Fibroblast of gingiva (primary cell): ENCODE measurements at regions not wholly inside any gene's neighbourhood (a gene's known extent, or its start where the extent isn't known, plus 50 kb on each side); places are given as distances from the start of the nearest gene placed in this dataset.
"Not testable (repeated sequence)": the region's sequence is repeated elsewhere in the genome, so short reads cannot be mapped to it uniquely, and the experiment has no call there.

Source experiments
- DNase-seq: peaks from one replicate; pipeline ENCODE4 v3.0.0-alpha.2; 2011; ENCODE audit warnings: low read depth

GRCh38 chr4:141534985-141535384, 101.4 kb upstream of the IL15 start:
- DNase-seq, result no peak

GRCh38 chr4:141538001-141538400, 98.4 kb upstream of the IL15 start:
- DNase-seq, result no peak

- DNase-seq, result peak; percentile 27
Measured at GRCh38 chr4:141540643-141541042, 95.7 kb upstream of the IL15 start.

GRCh38 chr4:141541851-141542250, 94.5 kb upstream of the IL15 start:
- DNase-seq, result peak; percentile 27

- DNase-seq, result no peak
Measured at GRCh38 chr4:141543176-141543575, 93.2 kb upstream of the IL15 start.

DNA sequence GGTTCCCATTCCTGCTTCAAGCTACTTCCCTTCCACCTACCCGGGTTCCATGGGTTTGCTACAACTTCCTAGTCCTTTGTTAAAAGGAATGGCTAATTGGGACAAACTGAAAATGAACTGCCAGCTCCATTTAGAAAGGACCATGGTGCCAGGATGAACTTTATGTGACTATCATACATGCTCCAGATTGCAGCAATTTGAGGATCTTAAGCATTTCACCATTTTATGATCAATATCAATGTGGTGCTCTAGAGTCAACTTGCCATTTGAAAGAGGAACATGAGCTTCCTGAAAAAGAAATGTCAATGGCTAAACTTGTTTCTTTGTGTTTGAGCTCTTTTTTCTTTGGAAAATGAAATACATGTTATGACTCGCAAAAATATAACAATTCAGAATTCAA, 92.7 kb upstream of the IL15 start:
- DNase-seq, result no peak

DNA sequence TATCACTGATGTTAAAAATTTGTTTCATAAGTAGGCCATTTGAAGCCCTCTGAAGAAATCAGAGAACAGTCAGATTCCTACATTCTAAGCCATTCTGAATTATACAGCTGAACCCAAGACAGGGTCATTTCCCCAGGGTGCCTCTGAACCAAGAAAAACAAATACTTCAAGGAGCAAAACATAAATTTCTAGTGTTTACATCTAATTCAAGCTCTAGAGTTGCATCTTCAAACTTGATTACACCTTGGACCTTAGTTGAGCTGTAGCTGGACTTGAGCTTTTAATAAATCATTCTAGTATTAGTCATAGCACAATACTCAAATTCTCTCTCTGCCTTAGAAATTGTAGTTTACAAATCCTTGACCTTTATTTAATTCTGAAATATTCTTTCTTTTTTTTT, 87.6 kb upstream of the IL15 start:
- DNase-seq, result peak; percentile 76

GRCh38 chr4:141560056-141560455, 76.3 kb upstream of the IL15 start:
- no peak for DNase-seq

- DNase-seq, result no peak
Measured at GRCh38 chr4:141562649-141563048, 73.7 kb upstream of the IL15 start.

- DNase-seq, result no peak
Measured at GRCh38 chr4:141563723-141564122, 72.7 kb upstream of the IL15 start.

DNA sequence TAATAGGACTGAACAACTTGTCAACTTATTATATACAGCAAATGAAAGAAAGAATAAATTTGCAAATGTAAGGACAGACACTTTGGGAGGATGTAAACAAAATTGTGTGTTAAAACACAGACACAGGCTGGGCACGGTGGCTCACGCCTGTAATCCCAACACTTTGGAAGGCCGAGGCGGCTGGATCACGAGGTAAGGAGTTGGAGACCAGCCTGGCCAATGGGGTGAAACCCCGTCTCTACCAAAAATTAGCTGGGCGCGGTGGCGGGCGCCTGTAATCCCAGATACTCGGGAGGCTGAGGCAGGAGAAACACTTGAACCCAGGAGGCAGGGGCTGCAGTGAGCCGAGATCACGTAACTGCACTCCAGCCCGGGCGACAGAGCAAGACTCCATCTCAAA, 71.4 kb upstream of the IL15 start:
- not testable (repeated sequence) for DNase-seq

GRCh38 chr4:141565379-141566089, 70.8 kb upstream of the IL15 start:
- no peak for DNase-seq

GRCh38 chr4:141567326-141567915, 69.0 kb upstream of the IL15 start:
- no peak for DNase-seq

GRCh38 chr4:141569141-141569540, 67.2 kb upstream of the IL15 start:
- DNase-seq, result peak; percentile 4

- DNase-seq, result no peak
Measured at GRCh38 chr4:141570290-141570689, 66.1 kb upstream of the IL15 start.

- peak; percentile 78 for DNase-seq
Measured at GRCh38 chr4:141571362-141571761, 65.0 kb upstream of the IL15 start.

DNA sequence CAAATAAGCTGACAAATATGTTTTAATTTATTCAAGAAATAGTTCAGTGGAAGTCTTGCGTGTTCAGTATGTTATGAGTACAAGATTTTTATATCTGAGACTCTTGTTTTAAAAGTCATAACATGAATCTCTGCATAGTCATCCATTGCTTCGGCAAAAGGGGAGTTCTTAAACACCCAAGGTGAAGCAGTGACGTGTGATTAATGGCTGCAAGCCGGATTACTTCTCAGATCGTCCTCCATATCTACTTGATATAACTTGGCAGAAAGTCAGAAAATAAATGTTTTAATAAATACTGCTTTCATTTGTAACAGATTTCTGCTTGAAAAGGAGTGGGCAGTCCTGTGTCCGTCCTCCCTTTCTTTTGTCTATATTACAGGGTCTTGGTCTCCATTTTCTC, 64.6 kb upstream of the IL15 start:
- no peak for DNase-seq

DNA sequence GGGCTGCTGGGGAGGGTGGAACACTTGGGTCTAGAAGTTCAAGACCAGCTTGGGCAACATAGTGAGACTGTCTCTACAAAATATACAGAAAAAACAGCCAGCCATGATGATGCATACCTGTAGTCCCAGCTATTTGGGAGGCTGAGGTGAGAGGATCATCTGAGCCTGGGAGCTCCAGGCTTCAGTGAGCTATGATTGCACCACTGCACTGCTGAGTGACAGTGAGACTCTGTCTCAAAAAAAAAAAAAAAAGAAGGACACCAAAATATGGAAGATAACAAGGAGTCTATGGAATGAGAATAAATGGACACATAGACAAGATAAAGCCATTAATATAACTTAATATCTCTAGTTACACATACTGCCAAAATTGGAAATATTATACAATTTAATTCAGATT, 62.7 kb upstream of the IL15 start:
- no peak for DNase-seq

- peak; percentile 75 for DNase-seq
Measured at GRCh38 chr4:141575884-141576283, 60.5 kb upstream of the IL15 start.

DNA sequence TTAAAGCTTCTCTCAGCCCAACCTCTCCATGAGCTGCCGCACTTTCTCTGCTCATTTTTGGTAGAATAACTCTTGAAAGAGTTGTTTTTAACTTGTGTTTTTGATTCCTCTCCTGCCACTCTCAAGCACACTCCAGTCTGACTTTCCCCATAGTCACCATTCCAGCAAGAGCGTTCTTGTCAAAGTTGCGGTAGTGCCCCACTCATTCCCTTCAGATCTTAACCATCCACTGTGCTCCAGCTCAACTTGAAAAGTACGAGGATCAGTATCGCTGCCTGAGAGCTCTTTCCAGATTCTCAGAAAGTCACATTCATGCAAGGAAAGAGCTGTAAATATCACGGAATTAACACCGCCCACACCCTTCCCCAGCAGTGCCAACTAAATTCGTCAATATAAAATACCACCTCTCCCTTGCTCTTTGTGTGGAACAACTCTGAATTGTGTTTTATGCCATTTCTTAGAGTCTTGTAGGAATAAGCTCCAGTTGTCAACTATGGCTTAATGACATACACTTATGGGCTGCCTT, 59.7 kb upstream of the IL15 start:
- DNase-seq, result no peak

GRCh38 chr4:141578451-141578850, 57.9 kb upstream of the IL15 start:
- no peak for DNase-seq

- no peak for DNase-seq
Measured at GRCh38 chr4:141580523-141580922, 55.9 kb upstream of the IL15 start.
